ENCODE measurements at regions not wholly inside any gene's neighbourhood (a gene's known extent, or its start where the extent isn't known, plus 50 kb on each side); places are given as distances from the start of the nearest gene placed in this dataset.

- no peak for TF ChIP-seq TAF1 (IDR thresholded peaks at IDR 0.05; ENCODE audit: borderline replicate concordance, insufficient read depth, low read length)
- no peak for TF ChIP-seq SIN3A (IDR thresholded peaks at IDR 0.05; ENCODE audit: borderline replicate concordance, insufficient read depth, low read length)
- TF ChIP-seq POLR2AphosphoS5 (IDR thresholded peaks at IDR 0.05; ENCODE audit: low read depth, low read length): no peak
Observed at GRCh38 chr7:65221683-65222082, 152.0 kb upstream of the ZNF92 start.

Measured in PFSK-1 (cell line).